ENCODE measurements at regions not wholly inside any gene's neighbourhood (a gene's known extent, or its start where the extent isn't known, plus 50 kb on each side); places are given as distances from the start of the nearest gene placed in this dataset.

DNA sequence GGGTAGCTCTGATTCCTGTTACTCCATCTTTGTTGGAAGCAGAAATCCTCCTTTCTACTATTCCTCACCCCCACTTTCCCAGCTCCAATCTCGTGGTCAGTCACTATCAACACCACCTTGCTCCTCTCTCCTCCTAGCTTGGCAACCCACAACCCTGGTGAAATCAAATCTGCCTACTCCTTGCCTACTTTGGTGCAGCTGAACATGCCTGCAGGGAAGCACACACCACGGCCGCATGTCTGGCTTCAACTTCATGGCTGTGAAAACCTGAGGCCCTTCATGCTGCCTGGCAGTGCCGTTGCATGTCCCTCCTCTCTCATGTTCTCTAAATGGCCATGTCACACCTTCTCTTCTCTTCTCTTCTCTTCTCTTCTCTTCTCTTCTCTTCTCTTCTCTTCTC lies 112.4 kb upstream of the FOXA2 start:
- TF ChIP-seq POLR2A (IDR thresholded peaks at IDR 0.05; ENCODE audit: low read depth, low read length), result no peak
- no peak for TF ChIP-seq POLR2AphosphoS5 (IDR thresholded peaks at IDR 0.05; ENCODE audit: low read depth, low read length)
